Uterus (tissue), 3 donors: ENCODE measurements at regions not wholly inside any gene's neighbourhood (a gene's known extent, or its start where the extent isn't known, plus 50 kb on each side); places are given as distances from the start of the nearest gene placed in this dataset.

Experiments used
- DNase-seq, 2 donors: peaks; one replicate each; pipeline ENCODE4 v3.0.0-alpha.2; 2019 to 2020
- H3K27ac ChIP-seq, 2 donors: fragments of 200-600 bp; sonication (generic); 1 replicate in 1 of 2; 2 replicates in 1 of 2; pipeline ENCODE4 v1.5.1; 2016 to 2018
- H3K27me3 ChIP-seq, 2 donors: fragments of 200-600 bp; sonication (generic); one replicate each; pipeline ENCODE4 v1.5.1; 2018 to 2019; ENCODE audit warnings: control low read depth in 1 of 2
- H3K36me3 ChIP-seq, 2 donors: fragments of 200-600 bp; sonication (generic); one replicate each; pipeline ENCODE4 v1.5.1; 2019; ENCODE audit warnings: control low read depth in 1 of 2
- H3K4me1 ChIP-seq, 2 donors: fragments of 200-600 bp; sonication (generic); one replicate each; pipeline ENCODE4 v1.5.1; 2018 to 2019; ENCODE audit warnings: control low read depth in 1 of 2
- H3K4me3 ChIP-seq, 2 donors: fragments of 200-600 bp; sonication (generic); 1 replicate in 1 of 2; 2 replicates in 1 of 2; pipeline ENCODE4 v1.5.1; 2018 to 2019; ENCODE audit warnings: mild to moderate bottlenecking in 1 of 2
- H3K9me3 ChIP-seq, 2 donors: fragments of 200-600 bp; sonication (generic); one replicate each; pipeline ENCODE4 v1.5.1; 2019; ENCODE audit warnings: control low read depth in 1 of 2
- POLR2A ChIP-seq, 2 donors: fragments of 450-650 bp; IDR thresholded peaks; one replicate each; pipeline ENCODE4 v1.6.1; 2016; ENCODE audit warnings: antibody characterized with exemption in 2 of 2, mild to moderate bottlenecking in 1 of 2, moderate library complexity in 1 of 2
- intact Hi-C: fragments of 100-400 bp; cut with DNase I; formaldehyde crosslinking; loops from one replicate; pipeline ENCODE4 v1.15.1; 2023; ENCODE audit warnings: low total_unique reads
- TF ChIP-seq, protein P1 (sequence below), 4 experiments: fragments of 200-600 bp in 2 of 4; fragments of 450-650 bp in 2 of 4; sonication (generic) in 2 of 4; IDR thresholded peaks; one replicate each; pipeline ENCODE4 v1.5.1; 2016 to 2019; ENCODE audit warnings: antibody characterized with exemption in 4 of 4, mild to moderate bottlenecking in 2 of 4, moderate library complexity in 1 of 4
- donor health status: DM: yes; HTN: yes; CAD: no.

DNA sequence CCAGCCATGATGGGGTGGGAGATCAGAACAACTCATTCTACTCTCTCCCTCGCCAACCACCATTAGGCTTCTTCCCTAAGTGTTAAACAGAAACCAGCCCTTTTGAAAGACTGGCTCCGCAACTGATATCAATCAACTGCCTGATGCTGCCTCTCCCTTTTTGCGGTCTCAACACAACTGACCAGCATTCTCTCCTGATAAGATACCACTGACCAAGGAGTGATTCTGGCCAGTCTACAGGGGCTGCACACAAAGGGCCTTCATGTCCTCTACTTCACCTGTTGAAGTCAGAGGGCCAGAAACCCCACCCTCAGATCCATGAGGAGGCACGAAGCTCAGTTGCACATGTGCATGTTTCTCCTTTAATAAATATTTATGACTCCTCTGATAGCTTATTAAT is 145.1 kb downstream of the CD24 start:
- no peak for DNase-seq
- TF ChIP-seq POLR2A (IDR thresholded peaks at IDR 0.05): no peak
- TF ChIP-seq, protein P1, sequence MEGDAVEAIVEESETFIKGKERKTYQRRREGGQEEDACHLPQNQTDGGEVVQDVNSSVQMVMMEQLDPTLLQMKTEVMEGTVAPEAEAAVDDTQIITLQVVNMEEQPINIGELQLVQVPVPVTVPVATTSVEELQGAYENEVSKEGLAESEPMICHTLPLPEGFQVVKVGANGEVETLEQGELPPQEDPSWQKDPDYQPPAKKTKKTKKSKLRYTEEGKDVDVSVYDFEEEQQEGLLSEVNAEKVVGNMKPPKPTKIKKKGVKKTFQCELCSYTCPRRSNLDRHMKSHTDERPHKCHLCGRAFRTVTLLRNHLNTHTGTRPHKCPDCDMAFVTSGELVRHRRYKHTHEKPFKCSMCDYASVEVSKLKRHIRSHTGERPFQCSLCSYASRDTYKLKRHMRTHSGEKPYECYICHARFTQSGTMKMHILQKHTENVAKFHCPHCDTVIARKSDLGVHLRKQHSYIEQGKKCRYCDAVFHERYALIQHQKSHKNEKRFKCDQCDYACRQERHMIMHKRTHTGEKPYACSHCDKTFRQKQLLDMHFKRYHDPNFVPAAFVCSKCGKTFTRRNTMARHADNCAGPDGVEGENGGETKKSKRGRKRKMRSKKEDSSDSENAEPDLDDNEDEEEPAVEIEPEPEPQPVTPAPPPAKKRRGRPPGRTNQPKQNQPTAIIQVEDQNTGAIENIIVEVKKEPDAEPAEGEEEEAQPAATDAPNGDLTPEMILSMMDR (IDR thresholded peaks at IDR 0.05): no peak
- no peaks in the 10 kb centered on the region for H3K36me3 ChIP-seq
- intact Hi-C loops: no loop called here
- H3K9me3 ChIP-seq: no peaks in the 10 kb centered on the region
- H3K4me1 ChIP-seq: no peaks in the 10 kb centered on the region
- H3K4me3 ChIP-seq: no peak overlapping the region
- no peak overlapping the region for H3K27ac ChIP-seq
- no peaks in the 10 kb centered on the region for H3K27me3 ChIP-seq

DNA sequence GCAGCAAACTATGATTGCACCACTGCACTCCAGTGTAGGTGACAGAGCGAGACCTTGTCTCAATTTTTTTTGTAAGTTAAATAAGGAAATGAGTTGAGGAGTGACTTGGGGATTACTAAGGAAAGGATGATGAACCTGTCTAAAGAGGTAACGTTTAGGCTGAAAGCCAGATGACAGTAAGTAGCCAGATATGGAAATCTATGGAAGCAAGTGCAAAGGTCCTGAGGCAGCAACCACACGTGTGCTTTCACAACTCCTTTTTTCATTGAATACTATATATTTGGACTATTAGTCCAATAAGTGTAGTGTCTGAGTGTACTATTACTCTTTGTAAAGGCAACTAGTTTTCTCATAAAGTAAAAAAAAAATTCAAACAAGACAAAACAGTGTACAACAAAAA is 147.4 kb downstream of the CD24 start:
- Histone ChIP-seq H3K9me3 (no peaks in the 10 kb centered on the region), H3K4me3 (no peak overlapping the region), H3K36me3 (no peaks in the 10 kb centered on the region), H3K4me1 (no peaks in the 10 kb centered on the region), H3K27me3 (no peaks in the 10 kb centered on the region), H3K27ac (no peak overlapping the region)
- no peak for TF ChIP-seq POLR2A (IDR thresholded peaks at IDR 0.05)
- TF ChIP-seq, protein P1 (IDR thresholded peaks at IDR 0.05): no peak
- intact Hi-C loops: no loop called here
- no peak for DNase-seq

DNA sequence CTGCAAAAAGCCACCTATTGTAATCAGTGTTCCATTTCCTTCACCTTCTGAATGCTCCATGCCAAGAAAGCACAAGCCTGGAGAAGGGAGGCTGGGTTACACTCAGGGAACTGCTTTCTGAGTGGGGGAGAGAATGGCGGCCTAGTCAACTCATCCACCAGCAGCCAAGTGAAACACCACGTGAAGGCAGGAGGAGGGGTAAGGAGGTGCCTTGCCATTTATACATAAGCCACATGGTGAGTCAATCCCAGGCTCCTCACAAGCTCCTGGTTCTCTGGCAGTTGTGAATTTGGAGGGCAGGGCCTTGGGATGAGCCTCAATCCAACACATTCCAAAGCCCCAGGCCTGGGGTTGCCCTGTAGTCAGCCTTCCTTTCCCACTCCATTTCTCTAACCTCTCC is 149.4 kb downstream of the CD24 start:
- TF ChIP-seq, protein P1 (IDR thresholded peaks at IDR 0.05): no peak
- TF ChIP-seq POLR2A (IDR thresholded peaks at IDR 0.05): no peak
- H3K36me3 ChIP-seq: no peaks in the 10 kb centered on the region
- no peak overlapping the region for H3K4me3 ChIP-seq
- no peaks in the 10 kb centered on the region for H3K4me1 ChIP-seq
- intact Hi-C loops: no loop called here
- no peak for DNase-seq
- H3K27me3 ChIP-seq: no peaks in the 10 kb centered on the region
- H3K9me3 ChIP-seq: no peaks in the 10 kb centered on the region
- H3K27ac ChIP-seq: no peak overlapping the region

DNA sequence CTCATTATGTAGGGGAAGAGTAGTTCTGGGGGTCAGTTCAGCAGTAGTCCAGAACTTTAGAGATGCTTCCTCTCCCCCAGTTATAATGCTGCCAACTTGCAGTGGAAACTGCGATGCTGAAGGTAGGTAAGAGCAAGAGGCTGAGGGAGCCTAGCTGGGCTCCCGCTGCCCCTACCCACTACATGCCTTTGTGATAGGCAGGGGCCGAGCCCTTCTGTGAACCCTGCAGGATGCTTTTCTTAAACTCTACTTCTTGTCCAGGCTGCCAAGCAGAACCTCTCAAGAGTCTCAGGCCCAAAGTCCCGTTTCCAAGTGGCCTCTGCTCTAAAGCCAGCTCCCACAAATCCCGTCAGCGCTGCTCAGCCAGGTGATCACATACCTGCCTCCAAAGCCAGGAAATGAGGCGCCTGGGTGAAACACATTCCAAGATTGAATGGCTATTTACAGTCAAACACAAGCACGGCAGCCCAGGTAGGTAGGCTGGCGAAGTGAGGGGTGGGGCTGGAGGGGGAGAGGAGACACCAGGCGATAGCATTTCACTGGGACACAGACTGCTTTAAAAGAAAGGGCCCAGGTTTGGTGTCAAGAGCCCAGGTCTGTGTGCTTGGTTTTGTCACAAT is 150.7 kb downstream of the CD24 start:
- intact Hi-C loops: no loop called here
- H3K27me3 ChIP-seq: no peaks in the 10 kb centered on the region
- no peak for DNase-seq
- no peak overlapping the region for H3K4me3 ChIP-seq
- no peak overlapping the region for H3K27ac ChIP-seq
- no peaks in the 10 kb centered on the region for H3K9me3 ChIP-seq
- H3K36me3 ChIP-seq: no peaks in the 10 kb centered on the region
- no peaks in the 10 kb centered on the region for H3K4me1 ChIP-seq
- TF ChIP-seq, protein P1 (IDR thresholded peaks at IDR 0.05): no peak
- TF ChIP-seq POLR2A (IDR thresholded peaks at IDR 0.05): no peak

DNA sequence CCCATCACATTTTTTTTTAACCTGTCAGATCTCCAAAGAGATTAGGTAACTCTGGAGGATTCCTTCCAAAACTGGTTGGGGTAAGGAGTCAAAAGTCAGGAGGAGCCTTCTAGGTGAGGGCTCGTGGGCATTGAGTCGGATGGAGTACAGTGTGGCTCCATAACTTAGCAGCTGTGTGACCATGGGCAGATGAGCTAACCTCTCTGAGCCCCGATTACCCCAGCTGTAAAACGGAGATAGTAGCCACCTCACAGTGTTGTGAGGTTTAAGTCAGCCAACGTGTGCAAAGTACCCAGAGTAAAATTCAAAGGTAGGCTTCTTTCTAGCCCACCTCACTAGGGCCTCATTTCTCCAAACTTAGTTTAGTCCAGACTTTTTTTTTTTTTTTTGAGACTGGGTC is 151.5 kb downstream of the CD24 start:
- Histone ChIP-seq H3K36me3 (no peaks in the 10 kb centered on the region), H3K27ac (no peak overlapping the region), H3K27me3 (no peaks in the 10 kb centered on the region), H3K9me3 (no peaks in the 10 kb centered on the region), H3K4me1 (no peaks in the 10 kb centered on the region), H3K4me3 (no peak overlapping the region)
- no peak for DNase-seq
- intact Hi-C loops: no loop called here
- TF ChIP-seq, protein P1 (IDR thresholded peaks at IDR 0.05): no peak
- no peak for TF ChIP-seq POLR2A (IDR thresholded peaks at IDR 0.05)
